ENCODE measurements at regions not wholly inside any gene's neighbourhood (a gene's known extent, or its start where the extent isn't known, plus 50 kb on each side); places are given as distances from the start of the nearest gene placed in this dataset.
"Not testable (repeated sequence)": the region's sequence is repeated elsewhere in the genome, so short reads cannot be mapped to it uniquely, and the experiment has no call there.

GRCh38 chr5:102068870-102069269 lies 227.2 kb downstream of the SLCO4C1 start:
- no peak for ATAC-seq
- TF ChIP-seq SNAI2 (CRISPR knock-in tag; IDR thresholded peaks at IDR 0.05): no peak
- TF ChIP-seq ZNF70 (CRISPR knock-in tag; IDR thresholded peaks at IDR 0.05): no peak
- TF ChIP-seq GLIS3 (CRISPR knock-in tag; IDR thresholded peaks at IDR 0.05): no peak
- no peak for TF ChIP-seq CREB5 (CRISPR knock-in tag; IDR thresholded peaks at IDR 0.05; ENCODE audit: low read depth)
- TF ChIP-seq ZFP3 (CRISPR knock-in tag; IDR thresholded peaks at IDR 0.05): no peak
- no peak for TF ChIP-seq TCF4 (CRISPR knock-in tag; IDR thresholded peaks at IDR 0.05; ENCODE audit: borderline replicate concordance)
- no peak for TF ChIP-seq TOX (CRISPR knock-in tag; IDR thresholded peaks at IDR 0.05; ENCODE audit: borderline replicate concordance)
- no peak for TF ChIP-seq TSHZ2 (CRISPR knock-in tag; IDR thresholded peaks at IDR 0.05)
- no peak for TF ChIP-seq ZC3H10 (CRISPR knock-in tag; IDR thresholded peaks at IDR 0.05)
- no peak for TF ChIP-seq POU6F1 (CRISPR knock-in tag; IDR thresholded peaks at IDR 0.05; ENCODE audit: borderline replicate concordance, low read depth)
- TF ChIP-seq ARNTL (CRISPR knock-in tag; IDR thresholded peaks at IDR 0.05; ENCODE audit: borderline replicate concordance, low read depth): no peak
- TF ChIP-seq ISL1 (CRISPR knock-in tag; IDR thresholded peaks at IDR 0.05): no peak

- ATAC-seq: no peak
- TF ChIP-seq ARNTL (CRISPR knock-in tag; IDR thresholded peaks at IDR 0.05; ENCODE audit: borderline replicate concordance, low read depth) (no peak), PPARA (CRISPR knock-in tag; IDR thresholded peaks at IDR 0.05; ENCODE audit: borderline replicate concordance) (no peak), ZNF565 (CRISPR knock-in tag; conservative IDR thresholded peaks at IDR 0.05; ENCODE audit: low read depth) (no peak), CSRNP3 (CRISPR knock-in tag; IDR thresholded peaks at IDR 0.05) (no peak), TCF4 (CRISPR knock-in tag; IDR thresholded peaks at IDR 0.05; ENCODE audit: borderline replicate concordance) (no peak), GLIS3 (CRISPR knock-in tag; IDR thresholded peaks at IDR 0.05) (no peak)
These were observed 246.6 kb downstream of the SLCO4C1 start for GRCh38 chr5:102049517-102049916.

GRCh38 chr5:102048940-102049339 lies 247.1 kb downstream of the SLCO4C1 start:
- ATAC-seq: no peak
- TF ChIP-seq CREB5 (CRISPR knock-in tag; IDR thresholded peaks at IDR 0.05; ENCODE audit: low read depth) (peak; percentile 34; the same call in 1 of the 2 replicates), OSR1 (CRISPR knock-in tag; IDR thresholded peaks at IDR 0.05) (no peak), PPARA (CRISPR knock-in tag; IDR thresholded peaks at IDR 0.05; ENCODE audit: borderline replicate concordance) (no peak), BACH2 (CRISPR knock-in tag; IDR thresholded peaks at IDR 0.05; ENCODE audit: borderline replicate concordance) (no peak), ZFP30 (CRISPR knock-in tag; IDR thresholded peaks at IDR 0.05) (no peak), ISL1 (CRISPR knock-in tag; IDR thresholded peaks at IDR 0.05) (peak; percentile 93), ZFP3 (CRISPR knock-in tag; IDR thresholded peaks at IDR 0.05) (no peak), GLIS3 (CRISPR knock-in tag; IDR thresholded peaks at IDR 0.05) (0 out of 2 replicates have a peak, but pooled peaks have one; percentile 69), CSDC2 (CRISPR knock-in tag; IDR thresholded peaks at IDR 0.05) (no peak), TCF4 (CRISPR knock-in tag; IDR thresholded peaks at IDR 0.05; ENCODE audit: borderline replicate concordance) (no peak), SNAI2 (CRISPR knock-in tag; IDR thresholded peaks at IDR 0.05) (peak; percentile 61; the same call in 1 of the 2 replicates), CSRNP3 (CRISPR knock-in tag; IDR thresholded peaks at IDR 0.05) (no peak), ZNF70 (CRISPR knock-in tag; IDR thresholded peaks at IDR 0.05) (no peak), ZNF565 (CRISPR knock-in tag; conservative IDR thresholded peaks at IDR 0.05; ENCODE audit: low read depth) (no peak), RARB (CRISPR knock-in tag; IDR thresholded peaks at IDR 0.05) (no peak), ARNTL (CRISPR knock-in tag; IDR thresholded peaks at IDR 0.05; ENCODE audit: borderline replicate concordance, low read depth) (no peak)

GRCh38 chr5:102047073-102047472 lies 249.0 kb downstream of the SLCO4C1 start:
- not testable (repeated sequence) for ATAC-seq
